22Rv1 (cell line): ENCODE measurements at regions not wholly inside any gene's neighbourhood (a gene's known extent, or its start where the extent isn't known, plus 50 kb on each side); places are given as distances from the start of the nearest gene placed in this dataset.

Experiments
- H3K27ac ChIP-seq: fragments of 450-650 bp; 2 replicates; pipeline ENCODE4 v1.5.1; 2017
- ZFX ChIP-seq: fragments of 450-650 bp; IDR thresholded peaks from 2 replicates; pipeline ENCODE4 v1.6.1; 2017; ENCODE audit warnings: antibody characterized with exemption, borderline replicate concordance
- TF ChIP-seq, protein P1 (sequence below): fragments of 450-650 bp; IDR thresholded peaks from 2 replicates; pipeline ENCODE4 v1.5.1; 2017; ENCODE audit warnings: mild to moderate bottlenecking

DNA sequence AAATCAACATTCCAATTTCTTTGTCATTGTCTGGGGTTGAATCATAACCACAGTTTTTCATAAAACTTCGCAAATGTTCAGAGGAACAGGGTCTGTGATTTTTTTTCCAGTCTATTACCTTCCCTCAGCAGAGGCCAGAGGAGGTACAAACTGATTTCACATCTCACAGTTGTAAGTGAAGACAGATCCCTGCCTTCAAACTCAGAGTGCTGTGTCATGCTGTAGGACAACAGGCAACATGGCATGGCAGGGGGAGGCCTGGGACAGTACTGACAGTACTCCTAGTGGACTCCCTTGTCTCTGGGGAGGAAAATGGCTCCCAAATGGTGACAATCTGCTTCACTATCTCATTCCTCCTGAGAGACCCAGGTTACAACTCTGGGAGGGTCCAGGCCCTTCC is 308.6 kb downstream of the CDC5L start:
- no peak overlapping the region for H3K27ac ChIP-seq
- TF ChIP-seq, protein P1, sequence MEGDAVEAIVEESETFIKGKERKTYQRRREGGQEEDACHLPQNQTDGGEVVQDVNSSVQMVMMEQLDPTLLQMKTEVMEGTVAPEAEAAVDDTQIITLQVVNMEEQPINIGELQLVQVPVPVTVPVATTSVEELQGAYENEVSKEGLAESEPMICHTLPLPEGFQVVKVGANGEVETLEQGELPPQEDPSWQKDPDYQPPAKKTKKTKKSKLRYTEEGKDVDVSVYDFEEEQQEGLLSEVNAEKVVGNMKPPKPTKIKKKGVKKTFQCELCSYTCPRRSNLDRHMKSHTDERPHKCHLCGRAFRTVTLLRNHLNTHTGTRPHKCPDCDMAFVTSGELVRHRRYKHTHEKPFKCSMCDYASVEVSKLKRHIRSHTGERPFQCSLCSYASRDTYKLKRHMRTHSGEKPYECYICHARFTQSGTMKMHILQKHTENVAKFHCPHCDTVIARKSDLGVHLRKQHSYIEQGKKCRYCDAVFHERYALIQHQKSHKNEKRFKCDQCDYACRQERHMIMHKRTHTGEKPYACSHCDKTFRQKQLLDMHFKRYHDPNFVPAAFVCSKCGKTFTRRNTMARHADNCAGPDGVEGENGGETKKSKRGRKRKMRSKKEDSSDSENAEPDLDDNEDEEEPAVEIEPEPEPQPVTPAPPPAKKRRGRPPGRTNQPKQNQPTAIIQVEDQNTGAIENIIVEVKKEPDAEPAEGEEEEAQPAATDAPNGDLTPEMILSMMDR = no peak
- TF ChIP-seq ZFX = no peak

GRCh38 chr6:44696686-44697085 is 309.2 kb downstream of the CDC5L start:
- H3K27ac ChIP-seq = no peak overlapping the region
- TF ChIP-seq ZFX = no peak

DNA sequence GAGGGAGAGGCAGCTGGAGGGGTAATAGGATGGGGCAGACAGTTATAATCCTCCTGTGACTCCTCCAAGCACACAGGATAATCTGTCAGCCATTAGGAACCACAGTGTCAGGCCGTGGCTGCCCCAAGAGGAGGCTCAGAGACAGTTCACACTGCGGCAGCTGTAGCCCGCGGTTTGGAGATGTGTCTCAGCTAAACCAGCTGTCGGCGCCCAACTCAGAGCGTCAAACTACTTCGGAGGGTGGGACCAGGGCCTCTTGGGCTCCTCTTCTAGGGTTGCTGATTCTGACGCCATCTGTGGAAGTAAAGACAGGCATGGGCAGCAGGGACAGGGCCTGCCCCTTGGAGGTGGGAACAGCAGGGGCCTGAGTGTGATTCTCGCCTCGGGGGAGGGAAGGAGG is 309.8 kb downstream of the CDC5L start:
- no peak overlapping the region for H3K27ac ChIP-seq
- TF ChIP-seq ZFX = no peak
- TF ChIP-seq, protein P1 = no peak

DNA sequence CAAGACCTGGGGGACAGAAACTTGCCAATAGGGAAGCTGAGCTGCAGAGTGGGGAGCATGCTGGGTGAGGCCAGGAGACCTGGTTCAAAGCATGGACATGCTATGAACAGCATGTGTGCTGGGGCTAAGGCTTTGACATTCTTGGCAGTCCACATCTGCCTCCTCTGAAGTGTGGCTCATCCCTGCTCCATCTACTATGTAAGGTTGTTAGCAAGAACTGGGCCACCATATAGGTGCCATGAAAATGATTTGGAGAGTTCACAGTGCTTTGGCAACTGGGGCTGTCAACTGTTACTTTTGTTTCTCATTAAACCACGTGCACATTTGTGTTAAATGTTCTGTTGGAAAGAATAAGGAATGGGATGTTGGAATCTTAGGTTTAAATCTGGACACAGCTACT is 311.1 kb downstream of the CDC5L start:
- no peak overlapping the region for H3K27ac ChIP-seq

GRCh38 chr6:44699082-44699481 is 311.6 kb downstream of the CDC5L start:
- TF ChIP-seq ZFX = no peak
- TF ChIP-seq, protein P1 = no peak
- no peak overlapping the region for H3K27ac ChIP-seq

More for the DNA sequence above, 311.1 kb downstream of the CDC5L start:
- no peak for TF ChIP-seq ZFX
- TF ChIP-seq, protein P1 = no peak

- no peak overlapping the region for H3K27ac ChIP-seq
Observed at GRCh38 chr6:44699851-44700250, 312.3 kb downstream of the CDC5L start.

GRCh38 chr6:44700422-44700821 is 312.9 kb downstream of the CDC5L start:
- no peak for TF ChIP-seq ZFX
- TF ChIP-seq, protein P1 = no peak
- H3K27ac ChIP-seq = no peak overlapping the region

More at GRCh38 chr6:44699851-44700250, 312.3 kb downstream of the CDC5L start:
- TF ChIP-seq, protein P1 = no peak
- no peak for TF ChIP-seq ZFX

DNA sequence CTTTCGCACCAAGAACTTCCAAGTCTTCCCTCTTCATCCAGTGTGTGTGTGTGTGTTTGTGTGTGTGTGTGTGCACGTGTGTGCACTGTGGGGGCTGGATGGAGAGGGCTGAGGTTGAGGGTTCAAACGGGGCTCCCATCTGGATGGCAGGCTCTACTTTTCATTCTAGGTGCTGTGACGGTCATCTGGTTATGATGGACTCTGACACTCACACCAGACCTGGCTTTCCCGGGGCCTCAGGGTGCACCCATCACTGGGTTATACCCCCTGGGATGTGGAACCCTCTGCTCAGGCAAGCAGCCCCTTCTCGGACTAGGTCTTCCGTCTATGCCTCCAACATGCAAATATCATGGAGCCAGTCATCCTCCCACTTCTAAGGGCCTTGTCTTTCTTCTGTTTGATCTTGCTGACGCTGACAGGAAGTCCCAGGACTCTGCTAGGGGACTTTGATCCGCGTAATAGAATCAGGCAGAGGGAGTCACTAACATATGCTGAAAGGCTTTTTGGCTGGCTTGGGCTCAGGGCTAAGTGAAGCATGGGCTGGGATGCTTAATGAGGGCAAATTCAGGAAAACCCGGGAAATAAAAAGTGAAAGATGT is 313.6 kb downstream of the CDC5L start:
- no peak overlapping the region for H3K27ac ChIP-seq
- TF ChIP-seq ZFX = no peak
- TF ChIP-seq, protein P1 = no peak
